MM.1S (cell line): ENCODE measurements at regions not wholly inside any gene's neighbourhood (a gene's known extent, or its start where the extent isn't known, plus 50 kb on each side); places are given as distances from the start of the nearest gene placed in this dataset.

Source experiments
- DNase-seq: peaks from one replicate; pipeline ENCODE4 v3.0.0-alpha.2; 2015
- H2AFZ ChIP-seq: fragments of 300-600 bp; sonication (generic); 2 replicates; pipeline ENCODE4 v1.6.0; 2016; ENCODE audit warnings: antibody characterized with exemption, low read length
- H3F3A ChIP-seq: fragments of 300-600 bp; sonication (generic); 2 replicates; pipeline ENCODE4 v1.6.1; 2016; ENCODE audit warnings: mild to moderate bottlenecking, antibody characterized with exemption, low read length, moderate library complexity, mixed read lengths; ENCODE audit not compliant: insufficient read depth
- H3K27ac ChIP-seq: fragments of 300-600 bp; sonication (generic); 2 replicates; pipeline ENCODE4 v1.5.1; 2016; ENCODE audit warnings: mild to moderate bottlenecking, low read length
- H3K27me3 ChIP-seq: fragments of 300-600 bp; sonication (generic); replicated peaks from 2 replicates; pipeline ENCODE4 v1.6.0; 2016; ENCODE audit warnings: low read length; ENCODE audit not compliant: insufficient read depth
- H3K36me3 ChIP-seq: fragments of 300-600 bp; sonication (generic); replicated peaks from 2 replicates; pipeline ENCODE4 v1.6.1; 2016; ENCODE audit warnings: mild to moderate bottlenecking, low read length, mixed read lengths; ENCODE audit not compliant: insufficient read depth
- H3K4me1 ChIP-seq: fragments of 300-600 bp; sonication (generic); 2 replicates; pipeline ENCODE4 v1.6.1; 2016; ENCODE audit warnings: low read length, mixed read lengths
- H3K4me2 ChIP-seq: fragments of 300-600 bp; sonication (generic); 2 replicates; pipeline ENCODE4 v1.6.0; 2016; ENCODE audit warnings: low read depth, low read length
- H3K4me3 ChIP-seq: fragments of 300-600 bp; sonication (generic); 2 replicates; pipeline ENCODE4 v1.5.1; 2016; ENCODE audit warnings: low read length, mixed read lengths
- H3K79me2 ChIP-seq: fragments of 300-600 bp; sonication (generic); 2 replicates; pipeline ENCODE4 v1.6.1; 2016; ENCODE audit warnings: mixed run types, low read length, mixed read lengths
- H3K9ac ChIP-seq: fragments of 300-600 bp; sonication (generic); 2 replicates; pipeline ENCODE4 v1.6.1; 2016; ENCODE audit warnings: low read length, mixed read lengths
- H3K9me2 ChIP-seq: fragments of 300-600 bp; sonication (generic); replicated peaks from 2 replicates; pipeline ENCODE4 v1.6.1; 2016; ENCODE audit warnings: mild to moderate bottlenecking, low read length, mixed read lengths; ENCODE audit not compliant: insufficient read depth
- H3K9me3 ChIP-seq: fragments of 300-600 bp; sonication (generic); replicated peaks from 2 replicates; pipeline ENCODE4 v1.6.1; 2016; ENCODE audit warnings: mild to moderate bottlenecking, low read length, mixed read lengths; ENCODE audit not compliant: insufficient read depth
- H4K20me1 ChIP-seq: fragments of 300-600 bp; sonication (generic); 2 replicates; pipeline ENCODE4 v1.6.1; 2016; ENCODE audit warnings: mild to moderate bottlenecking, low read length, moderate library complexity, mixed read lengths; ENCODE audit not compliant: insufficient read depth
- CTCF ChIP-seq: fragments of 300-600 bp; sonication (generic); IDR thresholded peaks from 2 replicates; pipeline ENCODE4 v1.5.1; 2016; ENCODE audit warnings: antibody characterized with exemption, low read length, mixed read lengths
- EZH2 ChIP-seq: fragments of 300-600 bp; sonication (generic); optimal IDR thresholded peaks from 2 replicates; pipeline ENCODE3; 2017; ENCODE audit warnings: low read depth, mild to moderate bottlenecking, antibody characterized with exemption, low read length, mixed read lengths
- EZH2phosphoT487 ChIP-seq: fragments of 300-600 bp; sonication (generic); IDR thresholded peaks from 2 replicates; pipeline ENCODE4 v1.6.1; 2018; ENCODE audit warnings: antibody characterized with exemption, low read length

GRCh38 chr2:118388771-118389170 is 300.5 kb downstream of the INSIG2 start:
- Histone ChIP-seq H3K9me3 (no peaks in the 10 kb centered on the region), H3K4me1 (no peaks in the 10 kb centered on the region), H4K20me1 (no peaks in the 10 kb centered on the region), H3K27me3 (no peaks in the 10 kb centered on the region), H3K4me2 (no peak overlapping the region), H3K27ac (no peak overlapping the region), H3K9me2 (no peaks in the 10 kb centered on the region), H3K4me3 (no peak overlapping the region), H3K9ac (no peak overlapping the region), H3K79me2 (no peaks in the 10 kb centered on the region), H2AFZ (no peak overlapping the region), H3F3A (no peaks in the 10 kb centered on the region), H3K36me3 (no peaks in the 10 kb centered on the region)
- no peak for TF ChIP-seq EZH2
- no peak for TF ChIP-seq EZH2phosphoT487
- TF ChIP-seq CTCF, result no peak
- no peak for DNase-seq

- Histone ChIP-seq H3K9ac (no peak overlapping the region), H3K4me2 (no peak overlapping the region), H3K36me3 (no peaks in the 10 kb centered on the region), H3K4me1 (no peaks in the 10 kb centered on the region), H3K79me2 (no peaks in the 10 kb centered on the region), H3F3A (no peaks in the 10 kb centered on the region), H3K27ac (no peak overlapping the region), H3K9me3 (no peaks in the 10 kb centered on the region), H3K27me3 (no peaks in the 10 kb centered on the region), H2AFZ (no peak overlapping the region), H3K4me3 (no peak overlapping the region), H4K20me1 (no peaks in the 10 kb centered on the region), H3K9me2 (no peaks in the 10 kb centered on the region)
- DNase-seq, result no peak
- no peak for TF ChIP-seq EZH2
- TF ChIP-seq EZH2phosphoT487, result no peak
- no peak for TF ChIP-seq CTCF
Measured at GRCh38 chr2:118387509-118387908, 299.2 kb downstream of the INSIG2 start.

- no peak overlapping the region for H3K27ac ChIP-seq
Measured at GRCh38 chr2:118386641-118387302, 298.5 kb downstream of the INSIG2 start.

More at GRCh38 chr2:118386641-118387302, 298.5 kb downstream of the INSIG2 start:
- no peak overlapping the region for H3K9ac ChIP-seq
- no peak for DNase-seq
- H3K4me1 ChIP-seq, result no peaks in the 10 kb centered on the region
- no peak overlapping the region for H2AFZ ChIP-seq
- no peak overlapping the region for H3K4me2 ChIP-seq
- H3K9me2 ChIP-seq, result no peaks in the 10 kb centered on the region
- H3F3A ChIP-seq, result no peaks in the 10 kb centered on the region
- no peaks in the 10 kb centered on the region for H3K79me2 ChIP-seq
- no peaks in the 10 kb centered on the region for H3K36me3 ChIP-seq
- TF ChIP-seq EZH2phosphoT487, result no peak
- no peak for TF ChIP-seq CTCF
- TF ChIP-seq EZH2, result no peak
- H4K20me1 ChIP-seq, result no peaks in the 10 kb centered on the region
- no peaks in the 10 kb centered on the region for H3K27me3 ChIP-seq
- no peaks in the 10 kb centered on the region for H3K9me3 ChIP-seq
- no peak overlapping the region for H3K4me3 ChIP-seq
